ENCODE measurements at regions not wholly inside any gene's neighbourhood (a gene's known extent, or its start where the extent isn't known, plus 50 kb on each side); places are given as distances from the start of the nearest gene placed in this dataset.

DNA sequence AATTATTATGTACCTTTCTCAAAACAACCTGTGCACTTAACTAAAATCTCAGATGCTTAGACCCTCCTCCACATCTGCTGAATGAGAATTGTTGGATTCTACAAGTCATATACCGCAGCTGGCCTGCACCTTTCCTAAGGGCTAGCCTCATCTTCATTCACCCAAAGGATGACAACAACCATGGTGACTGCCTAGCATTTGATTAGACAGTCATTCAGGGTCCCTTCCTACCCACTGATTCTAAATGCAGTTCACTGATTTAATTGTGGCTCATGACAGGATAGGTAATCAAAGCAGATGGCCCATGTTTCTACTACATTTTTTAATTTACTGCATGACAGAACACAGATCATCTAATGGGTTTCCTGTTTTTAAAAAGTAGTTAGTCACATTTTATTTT lies 551.9 kb upstream of the SLC10A2 start:
- TF ChIP-seq, protein P1, sequence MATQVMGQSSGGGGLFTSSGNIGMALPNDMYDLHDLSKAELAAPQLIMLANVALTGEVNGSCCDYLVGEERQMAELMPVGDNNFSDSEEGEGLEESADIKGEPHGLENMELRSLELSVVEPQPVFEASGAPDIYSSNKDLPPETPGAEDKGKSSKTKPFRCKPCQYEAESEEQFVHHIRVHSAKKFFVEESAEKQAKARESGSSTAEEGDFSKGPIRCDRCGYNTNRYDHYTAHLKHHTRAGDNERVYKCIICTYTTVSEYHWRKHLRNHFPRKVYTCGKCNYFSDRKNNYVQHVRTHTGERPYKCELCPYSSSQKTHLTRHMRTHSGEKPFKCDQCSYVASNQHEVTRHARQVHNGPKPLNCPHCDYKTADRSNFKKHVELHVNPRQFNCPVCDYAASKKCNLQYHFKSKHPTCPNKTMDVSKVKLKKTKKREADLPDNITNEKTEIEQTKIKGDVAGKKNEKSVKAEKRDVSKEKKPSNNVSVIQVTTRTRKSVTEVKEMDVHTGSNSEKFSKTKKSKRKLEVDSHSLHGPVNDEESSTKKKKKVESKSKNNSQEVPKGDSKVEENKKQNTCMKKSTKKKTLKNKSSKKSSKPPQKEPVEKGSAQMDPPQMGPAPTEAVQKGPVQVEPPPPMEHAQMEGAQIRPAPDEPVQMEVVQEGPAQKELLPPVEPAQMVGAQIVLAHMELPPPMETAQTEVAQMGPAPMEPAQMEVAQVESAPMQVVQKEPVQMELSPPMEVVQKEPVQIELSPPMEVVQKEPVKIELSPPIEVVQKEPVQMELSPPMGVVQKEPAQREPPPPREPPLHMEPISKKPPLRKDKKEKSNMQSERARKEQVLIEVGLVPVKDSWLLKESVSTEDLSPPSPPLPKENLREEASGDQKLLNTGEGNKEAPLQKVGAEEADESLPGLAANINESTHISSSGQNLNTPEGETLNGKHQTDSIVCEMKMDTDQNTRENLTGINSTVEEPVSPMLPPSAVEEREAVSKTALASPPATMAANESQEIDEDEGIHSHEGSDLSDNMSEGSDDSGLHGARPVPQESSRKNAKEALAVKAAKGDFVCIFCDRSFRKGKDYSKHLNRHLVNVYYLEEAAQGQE (tag by site-specific recombination; IDR thresholded peaks at IDR 0.05), result no peak
- TF ChIP-seq, protein P2, sequence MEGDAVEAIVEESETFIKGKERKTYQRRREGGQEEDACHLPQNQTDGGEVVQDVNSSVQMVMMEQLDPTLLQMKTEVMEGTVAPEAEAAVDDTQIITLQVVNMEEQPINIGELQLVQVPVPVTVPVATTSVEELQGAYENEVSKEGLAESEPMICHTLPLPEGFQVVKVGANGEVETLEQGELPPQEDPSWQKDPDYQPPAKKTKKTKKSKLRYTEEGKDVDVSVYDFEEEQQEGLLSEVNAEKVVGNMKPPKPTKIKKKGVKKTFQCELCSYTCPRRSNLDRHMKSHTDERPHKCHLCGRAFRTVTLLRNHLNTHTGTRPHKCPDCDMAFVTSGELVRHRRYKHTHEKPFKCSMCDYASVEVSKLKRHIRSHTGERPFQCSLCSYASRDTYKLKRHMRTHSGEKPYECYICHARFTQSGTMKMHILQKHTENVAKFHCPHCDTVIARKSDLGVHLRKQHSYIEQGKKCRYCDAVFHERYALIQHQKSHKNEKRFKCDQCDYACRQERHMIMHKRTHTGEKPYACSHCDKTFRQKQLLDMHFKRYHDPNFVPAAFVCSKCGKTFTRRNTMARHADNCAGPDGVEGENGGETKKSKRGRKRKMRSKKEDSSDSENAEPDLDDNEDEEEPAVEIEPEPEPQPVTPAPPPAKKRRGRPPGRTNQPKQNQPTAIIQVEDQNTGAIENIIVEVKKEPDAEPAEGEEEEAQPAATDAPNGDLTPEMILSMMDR (tag by site-specific recombination; IDR thresholded peaks at IDR 0.05), result no peak
- TF ChIP-seq SCRT2 (tag by site-specific recombination; IDR thresholded peaks at IDR 0.05), result no peak
- TF ChIP-seq, protein P3, sequence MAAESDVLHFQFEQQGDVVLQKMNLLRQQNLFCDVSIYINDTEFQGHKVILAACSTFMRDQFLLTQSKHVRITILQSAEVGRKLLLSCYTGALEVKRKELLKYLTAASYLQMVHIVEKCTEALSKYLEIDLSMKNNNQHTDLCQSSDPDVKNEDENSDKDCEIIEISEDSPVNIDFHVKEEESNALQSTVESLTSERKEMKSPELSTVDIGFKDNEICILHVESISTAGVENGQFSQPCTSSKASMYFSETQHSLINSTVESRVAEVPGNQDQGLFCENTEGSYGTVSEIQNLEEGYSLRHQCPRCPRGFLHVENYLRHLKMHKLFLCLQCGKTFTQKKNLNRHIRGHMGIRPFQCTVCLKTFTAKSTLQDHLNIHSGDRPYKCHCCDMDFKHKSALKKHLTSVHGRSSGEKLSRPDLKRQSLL (tag by site-specific recombination; IDR thresholded peaks at IDR 0.05), result no peak
